Right lobe of liver (tissue), 6 donors: ENCODE measurements at regions not wholly inside any gene's neighbourhood (a gene's known extent, or its start where the extent isn't known, plus 50 kb on each side); places are given as distances from the start of the nearest gene placed in this dataset.

Experiments
- ATAC-seq, 4 donors: fragments of 200-7000 bp; cut with Tn5 transposase; one replicate each; pipeline ENCODE4 v1.9.1; 2020; ENCODE audit warnings: mild to moderate bottlenecking in 4 of 4, moderate library complexity in 4 of 4
- DNase-seq, 3 donors: peaks; one replicate each; pipeline ENCODE4 v3.0.0-alpha.2; 2020
- H3K27ac ChIP-seq, 3 donors: fragments of 200-600 bp; one replicate each; pipeline ENCODE4 v1.8.0; 2022
- H3K27me3 ChIP-seq, 2 donors: fragments of 200-600 bp; one replicate each; pipeline ENCODE4 v1.8.0; 2022
- H3K36me3 ChIP-seq, 4 donors: fragments of 200-600 bp; sonication (generic) in 1 of 4; one replicate each; pipeline versions ENCODE4 v1.5.1 to v1.8.0; 2017 to 2022; ENCODE audit warnings: control low read depth in 1 of 4
- H3K4me1 ChIP-seq, 4 donors: fragments of 200-600 bp; sonication (generic) in 1 of 4; one replicate each; pipeline versions ENCODE4 v1.5.1 to v1.8.0; 2017 to 2022; ENCODE audit warnings: control low read depth in 1 of 4
- H3K4me3 ChIP-seq, 3 donors: fragments of 200-600 bp; one replicate each; pipeline ENCODE4 v1.8.0; 2022
- H3K9me3 ChIP-seq, 4 donors: fragments of 200-600 bp; sonication (generic) in 1 of 4; one replicate each; pipeline versions ENCODE4 v1.5.1 to v1.8.0; 2017 to 2022; ENCODE audit warnings: control low read depth in 1 of 4
- POLR2A ChIP-seq: fragments of 450-650 bp; IDR thresholded peaks from one replicate; pipeline ENCODE4 v1.6.1; 2017; ENCODE audit warnings: antibody characterized with exemption, mild to moderate bottlenecking
- WGBS: methylation state at CpG from one replicate; pipeline ENCODE4 v1.1.6; 2018; ENCODE audit warnings: low coverage, low lambda C conversion rate; ENCODE audit not compliant: insufficient coverage; ENCODE audit errors: missing lambda C conversion rate; 5-methylcytosine and 5-hydroxymethylcytosine counted together
- intact Hi-C, 2 donors: fragments of 100-400 bp; cut with DNase I; formaldehyde crosslinking; loops; one replicate each; pipeline versions ENCODE4 v1.11.2 to v1.14.1; 2022
- TF ChIP-seq, protein P1 (sequence below), 4 donors: fragments of 200-600 bp in 3 of 4; fragments of 450-650 bp in 1 of 4; IDR thresholded peaks; one replicate each; pipeline versions ENCODE4 v1.5.1 to v1.8.0; 2016 to 2022; ENCODE audit warnings: antibody characterized with exemption in 4 of 4, mild to moderate bottlenecking in 2 of 4
- donor health status: DM: no; HTN: yes; CAD: no.
- donor health status: DM: no; HTN: no; CAD: no.
- donor health status: DM: no; HTN: no; CAD: no.
- donor health status: DM: no; HTN: yes; CAD: no.
- donor health status: DM: no; HTN: yes; CAD: no.

GRCh38 chr7:81206667-81207360 is 288.0 kb upstream of the SEMA3C start:
- no peak for ATAC-seq
- no peak for TF ChIP-seq POLR2A
- TF ChIP-seq, protein P1, sequence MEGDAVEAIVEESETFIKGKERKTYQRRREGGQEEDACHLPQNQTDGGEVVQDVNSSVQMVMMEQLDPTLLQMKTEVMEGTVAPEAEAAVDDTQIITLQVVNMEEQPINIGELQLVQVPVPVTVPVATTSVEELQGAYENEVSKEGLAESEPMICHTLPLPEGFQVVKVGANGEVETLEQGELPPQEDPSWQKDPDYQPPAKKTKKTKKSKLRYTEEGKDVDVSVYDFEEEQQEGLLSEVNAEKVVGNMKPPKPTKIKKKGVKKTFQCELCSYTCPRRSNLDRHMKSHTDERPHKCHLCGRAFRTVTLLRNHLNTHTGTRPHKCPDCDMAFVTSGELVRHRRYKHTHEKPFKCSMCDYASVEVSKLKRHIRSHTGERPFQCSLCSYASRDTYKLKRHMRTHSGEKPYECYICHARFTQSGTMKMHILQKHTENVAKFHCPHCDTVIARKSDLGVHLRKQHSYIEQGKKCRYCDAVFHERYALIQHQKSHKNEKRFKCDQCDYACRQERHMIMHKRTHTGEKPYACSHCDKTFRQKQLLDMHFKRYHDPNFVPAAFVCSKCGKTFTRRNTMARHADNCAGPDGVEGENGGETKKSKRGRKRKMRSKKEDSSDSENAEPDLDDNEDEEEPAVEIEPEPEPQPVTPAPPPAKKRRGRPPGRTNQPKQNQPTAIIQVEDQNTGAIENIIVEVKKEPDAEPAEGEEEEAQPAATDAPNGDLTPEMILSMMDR (IDR thresholded peaks at IDR 0.05), result no peak
- intact Hi-C loops, result no loop called here

DNA sequence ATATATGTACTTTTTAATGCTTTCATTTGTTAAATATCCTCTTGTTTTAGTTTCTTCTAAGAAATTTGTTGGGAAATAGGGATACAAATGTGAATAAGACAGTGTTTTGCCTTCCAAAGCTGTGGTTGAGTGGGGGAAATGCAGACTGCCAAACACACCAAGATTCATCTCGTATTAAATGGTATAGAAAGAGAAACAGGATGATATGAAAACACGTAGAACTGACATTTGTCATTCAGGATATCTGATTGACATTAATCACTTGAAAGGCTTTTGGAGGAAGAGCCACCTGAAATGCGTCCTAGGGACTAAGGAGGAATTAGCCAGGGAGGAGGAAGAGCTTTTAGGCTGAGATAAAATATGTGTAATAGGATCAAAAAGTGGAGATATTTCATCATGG is 287.4 kb upstream of the SEMA3C start:
- no peaks in the 10 kb centered on the region for H3K9me3 ChIP-seq
- no peak overlapping the region for H3K27ac ChIP-seq
- no peaks in the 10 kb centered on the region for H3K36me3 ChIP-seq
- 40% methylated on average over 3 of the region's 3 CpGs for WGBS
- H3K27me3 ChIP-seq, result no peaks in the 10 kb centered on the region
- intact Hi-C loops, result no loop called here
- no peak for TF ChIP-seq POLR2A
- TF ChIP-seq, protein P1 (IDR thresholded peaks at IDR 0.05), result no peak
- no peak for DNase-seq
- no peaks in the 10 kb centered on the region for H3K4me1 ChIP-seq
- no peak for ATAC-seq
- no peak overlapping the region for H3K4me3 ChIP-seq

More at GRCh38 chr7:81206667-81207360, 288.0 kb upstream of the SEMA3C start:
- 36% methylated on average over 2 of the region's 2 CpGs for WGBS
- no peaks in the 10 kb centered on the region for H3K27me3 ChIP-seq
- no peak overlapping the region for H3K4me3 ChIP-seq
- H3K9me3 ChIP-seq, result no peaks in the 10 kb centered on the region
- H3K36me3 ChIP-seq, result no peaks in the 10 kb centered on the region
- DNase-seq, result no peak
- no peak overlapping the region for H3K27ac ChIP-seq
- no peaks in the 10 kb centered on the region for H3K4me1 ChIP-seq

- Histone ChIP-seq H3K4me3 (no peak overlapping the region), H3K36me3 (no peaks in the 10 kb centered on the region), H3K27ac (no peak overlapping the region), H3K4me1 (no peaks in the 10 kb centered on the region), H3K27me3 (no peaks in the 10 kb centered on the region), H3K9me3 (no peaks in the 10 kb centered on the region)
- ATAC-seq (no peak), DNase-seq (no peak)
- intact Hi-C loops, result no loop called here
- 70% methylated on average over 5 of the region's 5 CpGs for WGBS
- TF ChIP-seq, protein P1 (IDR thresholded peaks at IDR 0.05), result no peak
- no peak for TF ChIP-seq POLR2A
Observed at GRCh38 chr7:81201188-81201587, 282.3 kb upstream of the SEMA3C start.

DNA sequence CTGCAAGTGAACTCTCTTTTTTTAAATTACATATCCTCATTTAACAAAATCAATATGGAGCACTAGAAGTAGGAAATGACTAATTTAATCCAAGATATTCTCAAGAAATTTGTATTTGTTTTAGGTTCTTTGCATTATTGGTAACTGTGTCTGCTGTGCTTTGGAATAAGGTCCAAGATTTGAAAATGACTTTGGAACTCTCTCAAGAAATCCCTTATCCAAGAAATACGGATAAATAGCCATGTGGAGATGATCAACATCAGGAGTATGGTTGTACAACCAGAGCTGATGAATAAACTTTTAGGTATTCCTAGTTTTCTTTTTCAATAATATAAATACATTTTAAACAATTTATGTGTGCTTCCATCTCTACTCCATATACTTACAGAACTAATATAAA is 279.9 kb upstream of the SEMA3C start:
- WGBS, result 22% methylated on average over 1 of the region's 1 CpG
- ATAC-seq (no peak), DNase-seq (no peak)
- no peaks in the 10 kb centered on the region for H3K27me3 ChIP-seq
- TF ChIP-seq, protein P1 (IDR thresholded peaks at IDR 0.05), result no peak
- no peak for TF ChIP-seq POLR2A
- H3K4me1 ChIP-seq, result no peaks in the 10 kb centered on the region
- intact Hi-C loops, result no loop called here
- no peak overlapping the region for H3K4me3 ChIP-seq
- H3K9me3 ChIP-seq, result no peaks in the 10 kb centered on the region
- H3K27ac ChIP-seq, result no peak overlapping the region
- no peaks in the 10 kb centered on the region for H3K36me3 ChIP-seq
